Activated T-cell treated with anti-CD3 and anti-CD28 coated beads for 1 hour (primary cell): ENCODE measurements at regions not wholly inside any gene's neighbourhood (a gene's known extent, or its start where the extent isn't known, plus 50 kb on each side); places are given as distances from the start of the nearest gene placed in this dataset.

Experiments used
- DNase-seq: peaks from one replicate; pipeline ENCODE4 v3.0.0-alpha.2; 2020; ENCODE audit warnings: low read depth

GRCh38 chr6:119541132-119541905, 191.8 kb upstream of the MAN1A1 start:
- DNase-seq = no peak

- DNase-seq = no peak
Measured at GRCh38 chr6:119540417-119540816, 190.9 kb upstream of the MAN1A1 start.

- DNase-seq = no peak
Measured at GRCh38 chr6:119539066-119539746, 189.6 kb upstream of the MAN1A1 start.

- no peak for DNase-seq
Measured at GRCh38 chr6:119536666-119537065, 187.1 kb upstream of the MAN1A1 start.

- DNase-seq = no peak
Measured at GRCh38 chr6:119535332-119535731, 185.8 kb upstream of the MAN1A1 start.

- no peak for DNase-seq
Measured at GRCh38 chr6:119533603-119534279, 184.2 kb upstream of the MAN1A1 start.

- no peak for DNase-seq
Measured at GRCh38 chr6:119527231-119527578, 177.6 kb upstream of the MAN1A1 start.

GRCh38 chr6:119526561-119527230, 177.1 kb upstream of the MAN1A1 start:
- DNase-seq = no peak

GRCh38 chr6:119524410-119524809, 174.8 kb upstream of the MAN1A1 start:
- DNase-seq = no peak

GRCh38 chr6:119523556-119523955, 174.0 kb upstream of the MAN1A1 start:
- no peak for DNase-seq

- no peak for DNase-seq
Measured at GRCh38 chr6:119521251-119521650, 171.7 kb upstream of the MAN1A1 start.

- DNase-seq = no peak
Measured at GRCh38 chr6:119517428-119517827, 167.9 kb upstream of the MAN1A1 start.

- DNase-seq = no peak
Measured at GRCh38 chr6:119514345-119514744, 164.8 kb upstream of the MAN1A1 start.

- no peak for DNase-seq
Measured at GRCh38 chr6:119511024-119511423, 161.5 kb upstream of the MAN1A1 start.

GRCh38 chr6:119510246-119510645, 160.7 kb upstream of the MAN1A1 start:
- no peak for DNase-seq

- DNase-seq = no peak
Measured at GRCh38 chr6:119506631-119507174, 157.1 kb upstream of the MAN1A1 start.

- no peak for DNase-seq
Measured at GRCh38 chr6:119501798-119502483, 152.4 kb upstream of the MAN1A1 start.

GRCh38 chr6:119499797-119500196, 150.2 kb upstream of the MAN1A1 start:
- DNase-seq = no peak

- DNase-seq = no peak
Measured at GRCh38 chr6:119497988-119498727, 148.6 kb upstream of the MAN1A1 start.

GRCh38 chr6:119495230-119495683, 145.7 kb upstream of the MAN1A1 start:
- DNase-seq = no peak

- DNase-seq = no peak
Measured at GRCh38 chr6:119493980-119494379, 144.4 kb upstream of the MAN1A1 start.
